22Rv1 (cell line): ENCODE measurements at regions not wholly inside any gene's neighbourhood (a gene's known extent, or its start where the extent isn't known, plus 50 kb on each side); places are given as distances from the start of the nearest gene placed in this dataset.
"Not testable (repeated sequence)": the region's sequence is repeated elsewhere in the genome, so short reads cannot be mapped to it uniquely, and the experiment has no call there.

Source experiments
- H3K27ac ChIP-seq: fragments of 450-650 bp; 2 replicates; pipeline ENCODE4 v1.5.1; 2017
- ZFX ChIP-seq: fragments of 450-650 bp; IDR thresholded peaks from 2 replicates; pipeline ENCODE4 v1.6.1; 2017; ENCODE audit warnings: antibody characterized with exemption, borderline replicate concordance
- TF ChIP-seq, protein P1 (sequence below): fragments of 450-650 bp; IDR thresholded peaks from 2 replicates; pipeline ENCODE4 v1.5.1; 2017; ENCODE audit warnings: mild to moderate bottlenecking

DNA sequence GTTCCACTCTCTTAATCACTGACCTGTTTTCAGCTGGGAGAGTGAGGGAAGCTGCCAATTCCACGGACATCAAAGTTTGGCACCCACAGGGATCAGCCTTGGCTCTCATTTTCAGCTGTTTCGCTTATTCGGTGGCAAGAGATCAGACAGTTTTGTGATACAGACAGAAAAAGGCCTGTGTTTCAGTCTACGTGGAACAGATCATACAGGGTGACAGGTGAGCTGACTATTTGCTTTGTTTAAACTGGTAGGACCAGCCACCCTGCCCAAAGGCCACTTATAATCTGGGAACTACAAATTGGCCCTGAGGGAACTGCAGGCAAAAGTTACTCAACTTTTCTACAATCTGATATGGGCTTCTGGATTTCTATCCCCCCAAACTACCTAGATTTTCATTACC is 128.6 kb downstream of the ZNF467 start:
- H3K27ac ChIP-seq, result no peak overlapping the region
- TF ChIP-seq ZFX, result no peak
- TF ChIP-seq, protein P1, sequence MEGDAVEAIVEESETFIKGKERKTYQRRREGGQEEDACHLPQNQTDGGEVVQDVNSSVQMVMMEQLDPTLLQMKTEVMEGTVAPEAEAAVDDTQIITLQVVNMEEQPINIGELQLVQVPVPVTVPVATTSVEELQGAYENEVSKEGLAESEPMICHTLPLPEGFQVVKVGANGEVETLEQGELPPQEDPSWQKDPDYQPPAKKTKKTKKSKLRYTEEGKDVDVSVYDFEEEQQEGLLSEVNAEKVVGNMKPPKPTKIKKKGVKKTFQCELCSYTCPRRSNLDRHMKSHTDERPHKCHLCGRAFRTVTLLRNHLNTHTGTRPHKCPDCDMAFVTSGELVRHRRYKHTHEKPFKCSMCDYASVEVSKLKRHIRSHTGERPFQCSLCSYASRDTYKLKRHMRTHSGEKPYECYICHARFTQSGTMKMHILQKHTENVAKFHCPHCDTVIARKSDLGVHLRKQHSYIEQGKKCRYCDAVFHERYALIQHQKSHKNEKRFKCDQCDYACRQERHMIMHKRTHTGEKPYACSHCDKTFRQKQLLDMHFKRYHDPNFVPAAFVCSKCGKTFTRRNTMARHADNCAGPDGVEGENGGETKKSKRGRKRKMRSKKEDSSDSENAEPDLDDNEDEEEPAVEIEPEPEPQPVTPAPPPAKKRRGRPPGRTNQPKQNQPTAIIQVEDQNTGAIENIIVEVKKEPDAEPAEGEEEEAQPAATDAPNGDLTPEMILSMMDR, result no peak

DNA sequence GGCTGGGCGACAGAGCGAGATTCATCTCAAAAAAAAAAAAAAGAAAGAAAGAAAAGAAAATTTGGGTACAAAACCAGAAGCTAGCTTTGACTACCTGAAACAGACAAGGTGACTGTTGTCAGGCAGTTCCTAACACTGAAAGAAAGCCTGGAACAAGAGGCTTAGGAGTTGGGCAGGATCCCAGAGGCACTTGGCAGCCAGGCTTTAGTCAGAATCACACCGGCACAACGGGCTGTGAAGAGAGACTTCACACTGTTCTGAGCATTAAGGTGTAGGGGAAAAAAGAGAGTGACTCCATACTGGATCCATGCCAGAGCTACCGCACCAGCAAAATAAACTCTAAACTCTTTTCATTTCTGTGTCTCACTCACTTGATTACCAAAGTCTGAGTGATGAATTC is 130.8 kb downstream of the ZNF467 start:
- TF ChIP-seq ZFX, result no peak
- TF ChIP-seq, protein P1, result no peak
- H3K27ac ChIP-seq, result no peak overlapping the region

DNA sequence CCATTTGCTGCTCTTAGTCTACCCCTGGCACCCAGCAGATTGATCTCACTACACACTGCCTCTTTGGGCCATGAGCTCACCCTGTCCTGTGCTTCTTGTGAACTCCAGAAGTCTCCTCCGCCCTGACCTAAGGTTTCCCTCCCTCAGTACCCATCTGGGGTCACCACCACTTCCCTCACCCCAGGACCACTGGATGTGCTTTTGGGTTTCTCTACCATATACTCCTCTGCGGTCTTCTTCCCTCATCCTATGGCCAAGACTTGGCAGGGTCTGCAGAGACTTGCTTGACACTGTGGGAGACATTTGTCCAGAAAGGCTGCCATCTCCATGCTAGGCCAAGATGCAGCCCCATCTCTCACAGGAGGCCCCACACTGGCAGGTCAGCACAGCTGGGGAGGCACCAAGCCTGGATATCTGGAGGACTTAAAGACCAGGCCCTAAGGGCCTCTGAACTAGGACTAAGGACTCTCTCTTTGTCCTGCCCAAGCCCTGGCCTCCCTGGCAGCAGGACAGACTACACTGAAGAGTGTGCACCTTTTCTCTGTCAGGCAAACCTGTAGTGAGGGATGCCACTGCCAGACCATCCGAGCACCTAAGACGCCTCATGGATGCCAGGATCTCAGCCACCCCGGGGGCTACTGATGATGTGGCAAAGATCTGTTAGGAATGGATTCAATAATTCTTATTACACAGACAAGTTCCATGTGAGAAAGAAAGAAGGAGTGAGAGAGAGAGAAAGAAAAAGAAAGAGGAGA is 134.6 kb downstream of the ZNF467 start:
- TF ChIP-seq, protein P1, result no peak
- no peak for TF ChIP-seq ZFX
- no peak overlapping the region for H3K27ac ChIP-seq

DNA sequence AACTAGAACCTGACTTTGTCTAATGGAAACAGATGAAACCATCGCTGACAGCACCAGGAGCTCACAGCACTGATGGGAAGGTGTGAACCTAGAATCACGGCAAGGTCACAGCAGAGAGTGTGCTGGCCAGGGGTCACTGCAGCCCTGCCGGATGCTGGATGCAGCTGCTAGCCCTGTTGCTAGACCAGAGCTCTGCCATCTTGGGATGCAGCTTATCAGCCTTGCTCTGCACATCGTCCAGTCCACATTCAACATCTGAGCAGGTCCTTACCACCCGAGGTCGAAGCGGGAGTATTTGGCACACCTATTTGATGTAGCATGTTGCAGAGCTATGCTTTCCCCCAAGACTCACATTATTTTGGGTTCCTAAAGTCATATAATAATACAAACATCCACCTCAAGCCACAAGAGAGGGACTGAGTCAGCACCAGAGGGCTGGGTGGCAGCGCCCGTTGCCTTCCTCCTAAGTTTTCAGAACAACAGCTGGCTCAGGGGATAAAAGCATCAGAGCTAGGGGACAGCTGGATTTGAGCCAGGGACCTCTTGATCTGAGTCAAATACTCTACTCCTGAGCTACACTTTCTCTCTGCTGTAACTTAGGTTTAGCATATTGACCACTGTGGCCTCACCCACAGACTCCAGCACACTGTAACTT is 135.3 kb downstream of the ZNF467 start:
- TF ChIP-seq, protein P1, result no peak
- TF ChIP-seq ZFX, result no peak
- H3K27ac ChIP-seq, result no peak overlapping the region

DNA sequence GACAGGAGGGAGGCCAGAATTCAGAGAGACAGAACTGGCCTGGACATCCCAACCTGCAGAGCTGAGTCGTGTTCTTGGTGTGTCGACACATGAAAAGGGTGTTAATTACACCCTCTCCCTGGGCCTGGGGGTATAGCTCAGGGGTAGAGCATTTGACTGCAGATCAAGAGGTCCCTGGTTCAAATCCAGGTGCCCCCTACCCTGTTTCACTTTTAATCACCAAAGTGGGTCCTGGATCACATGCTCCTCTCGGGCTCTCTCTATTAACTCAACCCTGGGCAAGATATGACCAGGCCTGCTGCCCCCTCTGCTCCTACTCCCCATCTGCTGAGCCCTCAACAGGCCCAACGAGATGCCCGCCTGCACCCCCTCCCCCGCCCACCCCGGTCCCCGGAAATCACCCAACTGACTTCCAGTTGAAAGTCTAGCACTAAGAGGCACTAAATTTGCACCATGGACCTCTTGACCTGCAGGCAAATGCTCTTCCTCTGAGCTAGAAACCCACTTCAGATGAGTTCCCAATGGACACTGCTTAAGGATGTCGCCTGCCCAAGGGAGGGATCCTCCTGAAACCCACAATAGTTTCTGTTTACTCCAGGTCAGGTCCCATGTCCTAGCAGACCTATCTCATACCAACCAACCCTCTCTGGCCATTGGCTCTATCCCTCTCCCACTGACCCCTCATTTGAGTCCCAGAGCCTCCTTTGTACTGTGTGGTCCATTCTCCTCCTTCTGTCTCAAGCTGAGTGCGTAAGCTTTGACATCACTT is 137.6 kb downstream of the ZNF467 start:
- TF ChIP-seq, protein P1, result no peak
- TF ChIP-seq ZFX, result no peak
- H3K27ac ChIP-seq, result no peak overlapping the region

DNA sequence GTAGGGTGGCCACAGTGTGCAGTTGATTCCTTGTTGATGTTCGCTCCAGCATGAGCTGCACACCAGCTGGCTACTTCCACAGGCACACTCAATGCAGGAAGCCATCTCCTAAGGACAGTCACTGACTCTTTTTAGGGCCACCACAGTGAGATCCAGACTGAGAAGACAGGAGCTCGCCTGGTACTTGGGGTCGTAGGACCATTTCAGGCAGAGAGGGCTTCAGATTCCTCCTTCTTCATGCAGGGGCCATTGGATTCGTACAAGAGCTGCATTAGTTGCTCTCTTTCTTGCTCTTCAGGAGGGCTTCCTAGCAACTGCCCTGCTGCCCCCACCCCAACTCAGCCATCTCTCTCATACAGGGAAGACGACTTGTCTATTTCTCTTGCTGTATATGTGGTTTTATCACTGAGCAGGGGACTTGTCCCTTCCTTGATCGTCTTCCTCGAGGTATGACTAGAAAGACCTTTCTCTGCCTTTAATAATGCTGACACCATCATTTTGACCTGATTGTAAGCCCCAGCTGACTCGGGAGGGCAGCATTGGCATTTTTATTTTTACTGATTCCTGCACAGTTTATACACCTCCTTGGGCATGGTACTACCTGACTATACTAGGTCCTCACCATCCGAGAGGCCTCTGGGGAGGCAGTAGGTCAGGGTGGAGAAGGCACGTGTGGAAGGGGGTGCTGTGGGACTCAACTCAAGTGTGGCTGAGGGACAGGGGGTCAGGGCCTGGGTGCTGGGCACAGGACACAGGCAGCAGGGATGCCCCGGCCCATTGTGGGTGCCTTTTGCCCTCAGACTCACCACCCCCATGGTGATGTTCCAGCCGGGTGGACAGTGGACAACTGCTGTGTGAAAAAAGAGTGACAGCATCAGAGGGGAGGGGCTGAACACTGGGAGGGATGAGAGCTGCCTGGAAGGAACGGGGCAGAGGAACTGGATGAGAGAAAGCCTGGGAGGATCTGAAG is 136.7 kb upstream of the ZNF746 start:
- H3K27ac ChIP-seq, result no peak overlapping the region
- TF ChIP-seq, protein P1, result no peak
- TF ChIP-seq ZFX, result no peak

DNA sequence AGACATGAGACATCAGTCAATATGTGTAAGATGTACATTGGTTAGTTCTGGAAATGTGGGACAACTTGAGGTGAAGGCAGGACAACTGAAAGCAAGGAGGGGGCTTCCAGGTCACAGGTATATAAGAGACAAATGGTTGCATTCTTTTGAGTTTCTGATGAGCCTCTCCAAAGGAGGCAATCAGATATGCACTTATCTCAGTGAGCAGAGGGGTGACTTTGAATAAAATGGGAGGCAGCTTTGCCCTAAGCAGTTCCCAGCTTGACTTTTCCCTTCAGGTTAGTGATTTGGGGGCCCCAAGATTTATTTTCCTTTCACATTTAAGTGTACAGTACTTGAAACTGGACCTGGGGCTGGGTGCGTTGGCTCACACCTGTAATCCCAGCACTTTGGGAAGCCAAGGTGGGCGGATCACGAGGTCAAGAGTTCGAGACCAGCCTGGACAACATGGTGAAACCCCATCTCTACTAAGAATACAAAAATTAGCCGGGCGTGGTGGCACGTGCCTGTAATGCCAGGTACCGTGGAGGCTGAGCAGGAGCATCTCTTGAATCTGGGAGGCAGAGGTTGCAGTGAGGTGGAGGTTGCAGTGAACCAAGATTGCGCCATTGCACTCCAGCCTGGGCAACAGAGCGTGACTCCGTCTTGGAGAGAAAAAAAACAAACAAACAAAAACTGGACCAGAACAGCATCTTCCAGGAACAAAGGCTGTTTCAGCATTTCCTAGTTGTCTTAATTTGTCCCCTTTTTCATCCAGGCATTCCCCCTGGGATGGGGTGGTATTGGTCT is 130.9 kb upstream of the ZNF746 start:
- not testable (repeated sequence) for H3K27ac ChIP-seq
